ENCODE measurements at regions not wholly inside any gene's neighbourhood (a gene's known extent, or its start where the extent isn't known, plus 50 kb on each side); places are given as distances from the start of the nearest gene placed in this dataset.

DNA sequence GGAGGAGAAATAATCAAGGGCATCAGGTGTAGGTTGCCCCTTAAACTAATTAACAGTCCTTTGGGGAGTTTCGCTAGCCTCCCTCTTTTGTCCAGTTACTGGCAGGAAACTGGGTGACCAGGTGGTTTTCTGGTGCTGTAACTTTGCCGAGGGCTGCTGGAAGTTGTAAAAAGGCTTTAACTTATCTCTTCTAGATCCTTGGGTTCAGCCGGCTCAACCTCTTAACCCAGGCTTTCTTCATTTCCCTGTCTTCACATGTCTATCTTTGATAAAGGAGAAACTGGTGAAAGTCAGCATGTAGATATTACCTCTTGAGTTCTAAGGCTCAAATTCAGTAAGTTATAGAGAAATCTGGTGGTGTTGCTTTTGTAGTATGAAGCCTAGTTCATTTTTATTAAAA is 289.7 kb upstream of the NRIP1 start:
- no peak overlapping the region for H3K4me3 Mint-ChIP-seq (ENCODE audit: unreplicated experiment)
- DNase-seq (ENCODE audit: low spot score), result no peak
- no peaks in the 10 kb centered on the region for H3K9me3 Mint-ChIP-seq (ENCODE audit: unreplicated experiment)
- H3K27me3 Mint-ChIP-seq (ENCODE audit: unreplicated experiment), result no peaks in the 10 kb centered on the region
- TF ChIP-seq, protein P1, sequence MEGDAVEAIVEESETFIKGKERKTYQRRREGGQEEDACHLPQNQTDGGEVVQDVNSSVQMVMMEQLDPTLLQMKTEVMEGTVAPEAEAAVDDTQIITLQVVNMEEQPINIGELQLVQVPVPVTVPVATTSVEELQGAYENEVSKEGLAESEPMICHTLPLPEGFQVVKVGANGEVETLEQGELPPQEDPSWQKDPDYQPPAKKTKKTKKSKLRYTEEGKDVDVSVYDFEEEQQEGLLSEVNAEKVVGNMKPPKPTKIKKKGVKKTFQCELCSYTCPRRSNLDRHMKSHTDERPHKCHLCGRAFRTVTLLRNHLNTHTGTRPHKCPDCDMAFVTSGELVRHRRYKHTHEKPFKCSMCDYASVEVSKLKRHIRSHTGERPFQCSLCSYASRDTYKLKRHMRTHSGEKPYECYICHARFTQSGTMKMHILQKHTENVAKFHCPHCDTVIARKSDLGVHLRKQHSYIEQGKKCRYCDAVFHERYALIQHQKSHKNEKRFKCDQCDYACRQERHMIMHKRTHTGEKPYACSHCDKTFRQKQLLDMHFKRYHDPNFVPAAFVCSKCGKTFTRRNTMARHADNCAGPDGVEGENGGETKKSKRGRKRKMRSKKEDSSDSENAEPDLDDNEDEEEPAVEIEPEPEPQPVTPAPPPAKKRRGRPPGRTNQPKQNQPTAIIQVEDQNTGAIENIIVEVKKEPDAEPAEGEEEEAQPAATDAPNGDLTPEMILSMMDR (IDR thresholded peaks at IDR 0.05; ENCODE audit: unreplicated experiment), result no peak
- no peaks in the 10 kb centered on the region for H3K36me3 Mint-ChIP-seq (ENCODE audit: low read depth, unreplicated experiment)
- peaks cover 2% of the 10 kb centered on the region for H3K4me1 Mint-ChIP-seq (ENCODE audit: unreplicated experiment)
- no peak overlapping the region for H3K27ac Mint-ChIP-seq (ENCODE audit: unreplicated experiment)

DNA sequence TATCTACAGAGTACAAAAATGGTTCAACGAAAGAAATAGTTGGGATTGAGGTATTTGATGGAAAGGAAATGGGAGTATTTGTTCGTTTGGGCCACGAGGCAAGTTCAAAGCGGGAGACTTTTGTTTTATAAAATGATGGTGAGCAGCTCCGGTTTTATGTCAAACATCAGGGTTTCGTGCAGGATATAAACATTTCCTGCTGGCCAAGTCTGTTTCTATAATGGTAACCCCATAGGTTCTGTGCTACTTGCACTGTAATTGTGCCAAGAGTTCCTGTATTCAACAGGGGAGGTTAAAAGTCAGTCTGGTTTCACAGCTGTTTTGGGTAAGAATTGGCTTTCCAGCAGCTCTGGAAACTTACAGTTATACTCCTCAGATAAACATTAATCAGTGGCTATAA is 290.3 kb upstream of the NRIP1 start:
- Mint-ChIP-seq H3K4me3 (ENCODE audit: unreplicated experiment) (no peak overlapping the region), H3K27me3 (ENCODE audit: unreplicated experiment) (no peaks in the 10 kb centered on the region), H3K4me1 (ENCODE audit: unreplicated experiment) (peaks cover 7% of the 10 kb centered on the region), H3K36me3 (ENCODE audit: low read depth, unreplicated experiment) (no peaks in the 10 kb centered on the region), H3K27ac (ENCODE audit: unreplicated experiment) (no peak overlapping the region), H3K9me3 (ENCODE audit: unreplicated experiment) (no peaks in the 10 kb centered on the region)
- DNase-seq (ENCODE audit: low spot score), result no peak
- TF ChIP-seq, protein P1 (IDR thresholded peaks at IDR 0.05; ENCODE audit: unreplicated experiment), result no peak

DNA sequence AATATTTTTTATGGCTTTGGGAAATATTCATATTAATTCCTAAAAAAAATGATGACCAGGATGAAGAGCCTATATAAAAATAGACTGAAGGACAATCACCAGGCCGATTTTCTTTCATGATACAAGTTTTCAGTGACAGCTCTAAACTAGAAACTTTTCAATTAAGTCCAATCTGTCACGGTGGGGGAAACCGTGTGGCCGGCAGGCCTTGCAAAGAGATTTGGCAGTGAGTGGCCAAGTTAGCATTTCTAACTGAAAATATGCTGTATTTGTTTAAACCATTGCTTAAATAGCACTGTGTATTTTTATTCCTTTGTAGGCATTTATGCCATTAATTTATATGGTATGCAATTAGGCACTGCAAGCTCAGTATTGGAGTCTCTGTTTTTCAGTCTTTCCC is 294.5 kb upstream of the NRIP1 start:
- Mint-ChIP-seq H3K36me3 (ENCODE audit: low read depth, unreplicated experiment) (no peaks in the 10 kb centered on the region), H3K27me3 (ENCODE audit: unreplicated experiment) (no peaks in the 10 kb centered on the region), H3K9me3 (ENCODE audit: unreplicated experiment) (no peaks in the 10 kb centered on the region), H3K4me1 (ENCODE audit: unreplicated experiment) (peaks cover 15% of the 10 kb centered on the region), H3K27ac (ENCODE audit: unreplicated experiment) (no peak overlapping the region), H3K4me3 (ENCODE audit: unreplicated experiment) (no peak overlapping the region)
- TF ChIP-seq, protein P1 (IDR thresholded peaks at IDR 0.05; ENCODE audit: unreplicated experiment), result no peak
- DNase-seq (ENCODE audit: low spot score), result no peak

DNA sequence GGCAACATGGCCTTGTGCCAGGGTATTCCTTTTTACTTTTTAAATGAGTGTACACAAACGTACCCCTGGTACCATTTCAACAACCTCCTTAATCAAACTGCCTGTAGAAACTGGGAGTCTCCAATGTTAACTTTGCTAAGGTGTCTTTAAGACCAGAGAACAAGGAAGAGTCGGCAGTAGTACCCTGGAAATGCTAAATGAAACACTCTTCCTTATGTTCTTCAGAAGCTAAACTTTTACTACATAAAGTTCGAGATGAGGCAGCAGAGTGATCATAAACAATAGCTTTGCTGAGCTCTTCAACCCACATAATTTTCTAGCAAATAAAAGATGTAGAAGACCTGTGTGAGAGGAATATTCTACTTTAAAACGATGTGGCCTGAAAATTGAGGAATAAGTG is 297.7 kb upstream of the NRIP1 start:
- Mint-ChIP-seq H3K27me3 (ENCODE audit: unreplicated experiment) (no peaks in the 10 kb centered on the region), H3K36me3 (ENCODE audit: low read depth, unreplicated experiment) (peaks cover 5% of the 10 kb centered on the region), H3K27ac (ENCODE audit: unreplicated experiment) (no peak overlapping the region), H3K9me3 (ENCODE audit: unreplicated experiment) (peaks cover 3% of the 10 kb centered on the region), H3K4me1 (ENCODE audit: unreplicated experiment) (peaks cover 13% of the 10 kb centered on the region), H3K4me3 (ENCODE audit: unreplicated experiment) (no peak overlapping the region)
- TF ChIP-seq, protein P1 (IDR thresholded peaks at IDR 0.05; ENCODE audit: unreplicated experiment), result no peak
- DNase-seq (ENCODE audit: low spot score), result no peak

DNA sequence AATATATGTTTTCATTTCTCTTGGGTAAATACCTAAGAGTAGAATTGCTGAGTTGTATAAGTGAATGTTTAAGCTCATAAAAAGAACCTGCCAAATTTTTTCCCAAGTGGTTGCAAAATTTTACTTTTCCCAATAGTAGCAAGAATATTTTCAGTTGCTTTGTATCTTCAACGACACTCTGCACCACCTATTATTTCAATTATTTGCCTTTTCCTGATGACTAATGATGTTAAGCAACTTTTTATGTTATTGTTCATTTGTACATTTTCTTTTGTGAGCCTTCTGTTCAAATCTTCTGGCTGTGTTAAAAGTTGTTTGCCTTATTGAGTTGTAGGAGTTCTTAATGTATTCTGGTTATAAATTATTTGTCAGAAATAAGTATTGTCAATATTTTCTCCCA is 299.1 kb upstream of the NRIP1 start:
- no peaks in the 10 kb centered on the region for H3K27me3 Mint-ChIP-seq (ENCODE audit: unreplicated experiment)
- no peak for DNase-seq (ENCODE audit: low spot score)
- H3K4me1 Mint-ChIP-seq (ENCODE audit: unreplicated experiment), result peaks cover 13% of the 10 kb centered on the region
- no peak overlapping the region for H3K27ac Mint-ChIP-seq (ENCODE audit: unreplicated experiment)
- peaks cover 3% of the 10 kb centered on the region for H3K9me3 Mint-ChIP-seq (ENCODE audit: unreplicated experiment)
- TF ChIP-seq, protein P1 (IDR thresholded peaks at IDR 0.05; ENCODE audit: unreplicated experiment), result no peak
- H3K36me3 Mint-ChIP-seq (ENCODE audit: low read depth, unreplicated experiment), result peaks cover 5% of the 10 kb centered on the region
- no peak overlapping the region for H3K4me3 Mint-ChIP-seq (ENCODE audit: unreplicated experiment)

Measured in endothelial cell (in vitro differentiated cells).